HepG2 (cell line): ENCODE measurements at regions not wholly inside any gene's neighbourhood (a gene's known extent, or its start where the extent isn't known, plus 50 kb on each side); places are given as distances from the start of the nearest gene placed in this dataset.
A peak's percentile ranks its signal among the peaks of the same experiment; 100 is the strongest.

Experiments
- ATAC-seq: fragments of 200-7000 bp; cut with Tn5 transposase; 3 replicates; pipeline ENCODE4 v1.9.1; 2020; ENCODE audit warnings: mild to moderate bottlenecking, moderate library complexity
- BruUV-seq: library from RNA; stranded (reverse); fragments of 400-500 nt; replicated peaks from 2 replicates; lab custom pipeline; 2021; lab: Mats Ljungman, UMichigan
- CTCF ChIA-PET: fragments of 300-600 bp; formaldehyde crosslinking; extraction: SDS; loops from one replicate; lab custom pipeline; 2021; ENCODE audit warnings: low total read pairs, inconsistent platforms, low intra/inter-chr PET ratio; lab: Yijun Ruan, JAX
- POLR2A ChIA-PET: fragments of 350-600 bp; sonication (Branson Sonifier 250); formaldehyde crosslinking; loops from one replicate; lab custom pipeline; 2020; ENCODE audit warnings: antibody characterized with exemption, inconsistent platforms; lab: Yijun Ruan, JAX
- DNase-seq: peaks from one replicate; pipeline ENCODE4 v3.0.0-alpha.2; 2015; ENCODE audit warnings: low spot score
- FAIRE-seq: peaks from 3 replicates; lab custom pipeline; 2011; peaks lifted over from hg19 to GRCh38; lab: Jason Lieb, UNC
- H2AFZ ChIP-seq: one replicate; pipeline ENCODE4 v1.6.1; 2011; ENCODE audit warnings: low read length, inconsistent platforms
- H3K27ac ChIP-seq: fragments of 300-600 bp; 3 replicates; pipeline ENCODE4 v1.8.0; 2011; ENCODE audit warnings: mixed run types, mild to moderate bottlenecking, mixed read lengths, low read length, inconsistent platforms; ENCODE audit not compliant: insufficient read depth; ENCODE audit errors: extremely low read length
- H3K27me3 ChIP-seq, 2 experiments: fragments of 200-600 bp in 1 of 2; 2 replicates in 1 of 2; 3 replicates in 1 of 2; pipeline versions ENCODE4 v1.6.0 to v1.8.0; 2011; ENCODE audit warnings: low read length in 2 of 2, mild to moderate bottlenecking in 2 of 2, moderate library complexity in 2 of 2, inconsistent platforms in 1 of 2; ENCODE audit not compliant: insufficient read depth in 2 of 2, control insufficient read depth in 1 of 2
- H3K36me3 ChIP-seq, 2 experiments: fragments of 200-600 bp in 1 of 2; replicated peaks in 1 of 2; 2 replicates in 1 of 2; 3 replicates in 1 of 2; pipeline versions ENCODE4 v1.5.1 to v1.8.0; 2011; ENCODE audit warnings: low read length in 2 of 2, inconsistent platforms in 1 of 2; ENCODE audit not compliant: insufficient read depth in 2 of 2, control insufficient read depth in 1 of 2
- H3K4me1 ChIP-seq: 2 replicates; pipeline ENCODE4 v1.5.1; 2012; ENCODE audit warnings: low read length, inconsistent platforms; ENCODE audit not compliant: insufficient read depth
- H3K4me2 ChIP-seq: 2 replicates; pipeline ENCODE4 v1.6.0; 2011; ENCODE audit warnings: low read depth, low read length, inconsistent platforms
- H3K4me3 ChIP-seq, 3 experiments: fragments of 200-600 bp in 1 of 3; sonication (generic), shearing (Covaris generic) in 1 of 3; replicated peaks in 1 of 3; 2 replicates each; pipeline ENCODE4 v1.5.1; 2011 to 2016; ENCODE audit warnings: low read length in 3 of 3, inconsistent platforms in 2 of 3, low read depth in 2 of 3, mild to moderate bottlenecking in 2 of 3, control low read depth in 1 of 3, mixed read lengths in 1 of 3; ENCODE audit not compliant: insufficient read depth in 1 of 3
- H3K79me2 ChIP-seq: one replicate; pipeline ENCODE4 v1.6.1; 2011; ENCODE audit warnings: low read length, inconsistent platforms; ENCODE audit not compliant: insufficient read depth
- H3K9ac ChIP-seq: 2 replicates; pipeline ENCODE4 v1.6.0; 2011; ENCODE audit warnings: mild to moderate bottlenecking, low read depth, low read length, inconsistent platforms; ENCODE audit not compliant: insufficient read depth
- H3K9me3 ChIP-seq: 2 replicates; pipeline ENCODE4 v1.5.1; 2012; ENCODE audit warnings: mild to moderate bottlenecking, low read length
- H4K20me1 ChIP-seq: 2 replicates; pipeline ENCODE4 v1.6.0; 2011; ENCODE audit warnings: inconsistent platforms, mild to moderate bottlenecking, low read length, moderate library complexity; ENCODE audit not compliant: insufficient read depth
- AHDC1 ChIP-seq: sonication (generic); formaldehyde crosslinking; IDR thresholded peaks from 2 replicates; pipeline ENCODE4 v1.5.1; 2020; ENCODE audit warnings: mild to moderate bottlenecking, missing genetic modification reagents, borderline replicate concordance
- MAFF ChIP-seq: IDR thresholded peaks from 2 replicates; pipeline ENCODE4 v1.6.1; 2011; ENCODE audit warnings: low read depth, low read length, improper control_type of control experiment
- MAFK ChIP-seq, 2 experiments: IDR thresholded peaks in 1 of 2; conservative IDR thresholded peaks in 1 of 2; 2 replicates each; pipeline ENCODE4 v1.6.1; 2011; ENCODE audit warnings: improper control_type of control experiment in 2 of 2, low read length in 2 of 2
- SSRP1 ChIP-seq: IDR thresholded peaks from 2 replicates; pipeline ENCODE4 v1.6.1; 2016; ENCODE audit warnings: control low read depth
- WGBS: methylation state at CpG from one replicate; pipeline ENCODE4 v1.1.6; 2017; ENCODE audit warnings: low lambda C conversion rate; 5-methylcytosine and 5-hydroxymethylcytosine counted together
- in situ Hi-C: cut with HindIII; loops from 2 replicates; pipeline ENCODE4 v1.10.0; 2017; ENCODE audit warnings: low pct_unique_long_range_greater_than_20kb; ENCODE audit not compliant: extremely low pct_ligation_motif_present
- intact Hi-C: fragments of 100-400 bp; cut with micrococcal nuclease; formaldehyde crosslinking; loops from one replicate; pipeline ENCODE4 v1.10.0; 2022; ENCODE audit not compliant: unreplicated experiment

- Histone ChIP-seq H3K4me3 (no peak overlapping the region), H4K20me1 (no peaks in the 10 kb centered on the region), H3K9ac (no peak overlapping the region), H3K4me2 (no peak overlapping the region), H3K4me1 (no peaks in the 10 kb centered on the region), H3K36me3 (no peaks in the 10 kb centered on the region), H2AFZ (no peak overlapping the region), H3K9me3 (no peaks in the 10 kb centered on the region), H3K27me3 (no peaks in the 10 kb centered on the region), H3K27ac (no peak overlapping the region), H3K79me2 (no peaks in the 10 kb centered on the region)
- ChIA-PET CTCF (no interaction called here), POLR2A (no interaction called here)
- in situ Hi-C loops, result no loop called here
- intact Hi-C loops, result no loop called here
- ATAC-seq (no peak), DNase-seq (no peak), FAIRE-seq (no peak)
- no TSS peak for BruUV-seq
- 38% methylated on average over 5 of the region's 5 CpGs for WGBS
- TF ChIP-seq SSRP1, result no peak
- TF ChIP-seq MAFF, result peak; percentile 94
- no peak for TF ChIP-seq AHDC1 (CRISPR knock-in tag)
- peak; percentile 93 to 97 for TF ChIP-seq MAFK (conservative IDR thresholded peaks at IDR 0.05 in 1 of 2, IDR thresholded peaks at IDR 0.05 in 1 of 2; ENCODE audit: low read length in 2 of 2)
Observed at GRCh38 chr5:118592229-118593002, 395.9 kb downstream of the DTWD2 start.
